HG02840 (cell line): ENCODE measurements at regions not wholly inside any gene's neighbourhood (a gene's known extent, or its start where the extent isn't known, plus 50 kb on each side); places are given as distances from the start of the nearest gene placed in this dataset.
"Not testable (repeated sequence)": the region's sequence is repeated elsewhere in the genome, so short reads cannot be mapped to it uniquely, and the experiment has no call there.

Experiments used
- ATAC-seq: cut with Tn5 transposase; IDR thresholded peaks from one replicate; pipeline ENCODE4 v1.9.1; 2021; ENCODE audit warnings: mild to moderate bottlenecking, moderate library complexity, moderate number of reproducible peaks; ENCODE audit not compliant: unreplicated experiment, low FRiP score

DNA sequence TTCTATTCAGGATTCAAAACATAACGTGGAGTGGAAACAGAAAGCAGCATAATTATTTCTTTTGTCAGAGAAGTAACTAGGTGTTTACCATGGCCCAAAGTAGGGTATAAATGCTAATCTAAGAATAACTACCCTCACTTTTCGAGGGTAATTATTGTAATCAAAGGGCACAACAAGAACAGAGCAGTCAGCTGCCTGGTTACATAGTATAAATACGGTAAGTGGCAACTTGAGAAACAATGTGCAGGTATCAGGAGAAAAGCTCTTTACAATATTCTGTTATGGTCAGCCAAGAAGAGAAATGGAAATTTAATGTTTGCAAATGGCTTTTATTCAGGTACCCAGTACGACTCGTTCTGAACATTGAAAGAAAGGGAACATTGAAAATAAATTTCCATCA lies 242.0 kb upstream of the NPY start:
- no peak for ATAC-seq

DNA sequence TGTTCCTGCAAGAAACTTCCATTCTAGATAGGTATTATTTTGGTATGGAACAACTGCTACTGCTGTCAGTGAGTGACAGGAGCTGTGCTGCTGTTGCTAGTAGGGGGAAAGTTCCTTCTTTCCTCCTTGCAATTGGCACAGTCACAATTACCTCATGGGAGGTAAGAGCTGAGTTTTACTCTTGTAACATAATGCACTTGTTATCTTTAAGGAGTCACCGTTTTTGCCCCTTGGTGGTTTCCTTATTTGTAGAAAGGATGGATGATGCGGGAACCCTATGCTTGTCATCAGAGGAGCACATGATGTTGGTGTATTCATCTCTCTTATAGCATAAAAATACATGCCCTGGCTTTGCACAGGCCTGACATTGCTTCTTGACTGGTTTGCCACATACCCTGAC lies 234.7 kb upstream of the NPY start:
- no peak for ATAC-seq

DNA sequence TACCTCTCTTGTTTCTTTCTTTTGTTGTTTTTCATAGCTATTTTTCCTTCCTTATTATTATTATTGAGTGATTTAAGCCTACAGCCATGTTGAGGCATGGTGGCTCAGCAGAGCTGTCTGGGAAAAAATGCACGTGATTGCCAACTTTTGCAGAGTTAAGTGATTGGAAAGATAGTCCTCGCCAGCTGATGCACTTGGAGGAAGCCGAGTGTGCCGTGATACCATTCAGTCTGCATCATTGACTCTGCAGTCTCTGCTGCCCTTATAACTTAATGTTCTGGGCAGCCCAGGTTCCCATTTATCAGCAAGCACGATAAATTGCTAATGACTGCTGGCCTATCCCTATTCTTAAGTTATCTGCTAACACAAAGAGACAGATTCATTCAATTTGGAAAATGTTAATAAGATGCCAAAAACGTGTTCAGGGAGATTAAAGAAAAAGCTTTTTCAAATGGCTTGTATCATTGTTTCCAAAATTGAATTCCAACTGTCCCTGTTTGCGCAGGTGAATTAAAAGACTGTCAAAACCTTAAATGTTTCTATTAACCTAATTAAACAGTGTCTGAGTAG lies 232.9 kb upstream of the NPY start:
- no peak for ATAC-seq

DNA sequence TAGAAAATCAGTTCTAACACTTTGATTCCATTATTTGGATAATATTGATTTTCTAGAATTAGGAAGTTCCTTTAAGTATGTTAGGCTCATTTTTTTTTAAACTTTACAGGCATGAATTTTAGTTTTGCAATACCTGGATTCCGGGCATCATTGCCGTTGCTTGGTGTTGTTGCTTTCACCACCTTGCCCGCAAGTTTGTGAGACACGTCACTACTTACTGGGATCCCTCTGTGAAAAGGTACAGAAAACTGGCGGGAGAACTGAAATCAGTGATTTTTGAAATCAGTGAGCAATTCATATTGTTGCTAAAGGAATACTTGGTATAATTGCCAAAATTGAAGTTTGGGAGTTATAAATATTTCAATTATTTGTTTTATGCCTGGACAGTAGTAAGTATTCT lies 232.3 kb upstream of the NPY start:
- ATAC-seq = no peak

DNA sequence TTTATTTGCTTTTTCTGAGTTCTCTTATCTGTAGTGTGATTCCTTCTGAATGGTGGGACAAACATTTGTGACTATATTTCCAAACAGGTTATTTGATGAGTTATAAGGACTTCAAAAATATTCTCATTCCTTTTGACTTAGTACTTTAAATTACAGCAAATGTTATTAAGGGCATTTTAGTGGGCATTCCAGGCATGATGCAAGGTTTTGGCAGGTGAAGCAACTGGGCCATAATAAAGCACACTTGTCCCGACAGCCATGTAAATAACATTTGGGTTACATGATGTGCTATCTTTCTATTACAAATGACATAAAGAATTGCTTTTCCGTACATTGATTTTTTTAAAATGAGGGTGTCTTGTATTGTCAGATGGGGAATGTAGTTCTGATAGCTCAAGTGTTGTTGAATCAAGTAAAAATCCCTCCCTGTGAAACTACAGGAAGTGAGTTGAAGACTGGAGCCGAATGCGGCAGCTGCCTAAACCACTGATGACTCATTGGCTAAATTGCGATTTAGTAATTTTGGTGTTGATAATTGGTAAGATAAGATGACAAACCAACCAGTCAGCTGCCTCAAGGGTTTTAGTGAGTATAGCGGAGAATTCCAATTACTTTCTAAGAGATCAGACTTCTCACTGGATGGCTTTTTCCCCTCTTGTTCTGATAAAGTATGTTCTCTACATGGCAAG lies 231.3 kb upstream of the NPY start:
- no peak for ATAC-seq

DNA sequence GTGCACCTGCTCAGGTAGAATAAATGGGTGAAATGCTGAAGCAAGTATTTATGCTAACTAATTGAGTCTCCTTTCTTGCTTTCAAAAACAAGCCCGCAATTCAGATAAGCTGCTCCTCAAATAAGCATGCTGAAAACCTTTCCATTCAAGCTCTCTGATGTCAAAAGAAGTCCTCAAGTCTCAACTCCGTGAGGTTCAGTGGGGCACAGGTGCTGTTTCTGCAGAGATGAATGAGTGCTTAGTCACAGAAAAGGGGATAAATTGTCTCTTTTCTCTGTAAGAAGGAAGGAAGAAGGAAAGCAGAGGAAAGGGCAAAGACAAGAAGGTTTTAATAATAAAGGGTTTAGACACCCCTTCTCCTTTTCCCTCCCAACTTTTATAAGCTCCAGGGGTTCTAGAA lies 229.8 kb upstream of the NPY start:
- no peak for ATAC-seq

DNA sequence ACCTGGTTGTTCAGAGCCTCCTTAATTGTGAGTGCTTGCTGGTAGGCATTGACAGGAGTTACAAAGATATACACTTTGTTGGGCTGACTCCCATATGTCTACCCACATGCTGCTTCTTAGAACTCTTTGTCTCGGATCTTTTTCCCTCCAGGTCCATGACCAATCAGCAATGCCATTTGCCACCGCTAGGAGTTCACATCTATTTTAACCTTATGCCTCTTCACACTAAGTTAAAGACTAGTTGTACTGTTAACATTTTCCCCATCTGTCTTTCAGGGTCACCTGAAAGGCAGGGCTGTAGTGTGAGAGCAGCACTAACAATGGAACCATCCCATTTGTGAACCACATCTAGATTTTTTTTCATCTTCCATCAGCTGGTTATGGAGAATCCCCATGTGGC lies 226.7 kb upstream of the NPY start:
- no peak for ATAC-seq

DNA sequence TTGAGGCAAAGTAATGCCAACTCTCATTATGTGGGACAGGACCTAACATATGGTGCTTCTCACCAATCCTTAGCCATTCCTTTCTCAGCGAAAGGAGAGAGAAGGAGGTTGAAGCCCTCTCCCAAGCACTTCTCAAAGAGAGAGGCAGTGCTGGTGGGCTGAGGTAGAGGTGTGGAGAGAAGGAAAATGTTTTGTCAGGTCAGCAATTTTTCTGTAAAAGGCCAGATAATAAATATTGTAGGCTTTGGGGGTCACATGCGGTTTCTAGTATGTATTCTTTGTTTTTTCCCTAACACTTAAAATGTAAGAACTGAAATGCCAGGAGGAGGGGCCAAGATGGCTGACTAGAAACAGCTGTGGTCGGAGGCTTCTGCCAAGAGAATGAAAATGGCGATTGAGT lies 225.0 kb upstream of the NPY start:
- ATAC-seq = no peak

DNA sequence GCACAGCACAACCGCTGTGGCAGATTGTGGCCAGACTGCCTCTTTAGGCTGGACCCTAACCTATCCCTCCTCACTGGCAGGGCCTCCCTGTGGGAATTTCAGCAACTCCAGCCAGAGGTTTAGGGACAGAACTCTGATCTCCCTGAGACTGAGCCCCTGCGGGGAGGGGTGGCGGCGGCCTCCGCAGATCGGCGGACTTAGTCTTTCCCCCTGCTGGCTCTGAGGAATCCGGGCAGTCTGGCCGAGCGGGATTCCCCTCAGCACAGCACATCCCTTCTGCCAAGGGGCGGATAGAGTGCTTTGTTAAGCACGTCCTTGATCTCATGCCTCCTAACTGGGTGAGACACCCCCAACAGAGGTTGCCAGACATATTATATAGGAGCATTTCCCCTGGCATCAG lies 224.2 kb upstream of the NPY start:
- ATAC-seq = no peak

DNA sequence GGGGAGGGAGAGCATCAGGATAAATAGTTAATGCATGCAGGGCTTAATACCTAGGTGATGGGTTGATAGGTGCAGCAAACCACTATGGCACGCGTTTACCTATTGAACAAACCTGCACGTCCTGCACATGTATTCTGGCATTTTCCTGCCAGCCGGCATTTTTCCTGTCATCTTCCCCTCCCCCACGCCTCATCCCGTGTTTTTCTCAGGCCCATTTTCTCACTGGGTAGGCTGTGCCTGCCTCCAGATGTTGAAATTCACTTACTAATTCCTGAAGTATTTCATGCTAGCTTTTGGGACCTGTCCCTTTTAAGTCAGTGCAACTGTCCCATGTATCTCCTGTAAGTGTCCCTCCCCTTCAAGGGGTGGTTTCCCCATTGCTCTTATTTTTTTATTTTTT lies 220.3 kb upstream of the NPY start:
- ATAC-seq = no peak

DNA sequence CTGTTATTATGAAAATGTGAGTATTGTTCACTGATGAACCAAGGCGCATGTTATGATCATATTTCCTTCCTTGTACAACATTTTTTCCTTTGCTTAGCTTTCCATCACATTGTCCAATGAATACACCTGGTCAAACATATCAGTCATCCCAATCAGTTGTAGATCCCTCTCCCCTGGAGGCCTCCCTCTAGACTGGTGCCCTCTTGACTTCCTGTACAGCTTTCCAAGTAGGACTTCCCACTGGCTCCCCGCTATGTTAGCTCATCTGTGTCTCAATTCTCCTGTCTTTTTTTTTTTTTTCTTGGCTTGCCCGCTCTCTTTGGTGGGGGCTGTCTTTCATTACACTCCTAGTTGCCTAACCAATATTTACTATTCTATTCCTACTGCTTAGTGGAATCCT lies 214.2 kb upstream of the NPY start:
- no peak for ATAC-seq

DNA sequence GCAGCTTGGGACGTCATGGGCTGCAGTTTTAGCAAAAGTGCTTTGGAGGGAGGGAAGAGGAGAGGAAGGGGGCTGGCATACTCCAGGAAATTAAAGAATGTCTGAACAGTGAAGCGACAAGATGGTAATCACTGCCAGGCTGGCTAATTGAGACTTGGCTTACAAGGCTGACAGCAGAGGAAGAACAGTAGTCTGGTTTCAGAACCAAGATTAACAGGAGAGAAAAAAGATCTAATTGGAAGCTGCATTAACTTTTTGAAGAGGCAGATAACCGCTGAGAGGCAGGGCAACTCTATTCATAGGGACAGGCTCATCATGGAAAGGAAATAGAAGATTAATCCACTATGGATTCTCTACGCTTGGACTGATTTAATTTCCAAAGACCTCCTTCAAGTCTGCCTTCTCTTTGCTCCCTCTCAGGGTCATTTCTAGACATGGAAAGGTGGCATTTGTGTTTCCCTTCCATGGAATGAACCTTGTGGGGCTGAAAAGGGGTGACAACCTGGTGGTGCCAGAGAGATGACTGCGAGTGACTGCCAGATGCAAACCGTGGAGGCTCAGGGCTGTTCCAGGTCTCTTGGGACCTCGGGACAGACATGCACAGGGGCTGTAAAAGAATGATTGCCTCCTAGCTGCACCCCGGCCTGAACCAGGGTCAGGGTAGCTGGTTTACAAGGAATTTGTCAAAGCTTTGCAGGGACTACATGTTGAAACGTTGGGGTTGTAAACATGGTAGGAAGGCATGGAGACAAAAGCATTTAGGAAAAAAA lies 210.2 kb upstream of the NPY start:
- ATAC-seq = no peak

DNA sequence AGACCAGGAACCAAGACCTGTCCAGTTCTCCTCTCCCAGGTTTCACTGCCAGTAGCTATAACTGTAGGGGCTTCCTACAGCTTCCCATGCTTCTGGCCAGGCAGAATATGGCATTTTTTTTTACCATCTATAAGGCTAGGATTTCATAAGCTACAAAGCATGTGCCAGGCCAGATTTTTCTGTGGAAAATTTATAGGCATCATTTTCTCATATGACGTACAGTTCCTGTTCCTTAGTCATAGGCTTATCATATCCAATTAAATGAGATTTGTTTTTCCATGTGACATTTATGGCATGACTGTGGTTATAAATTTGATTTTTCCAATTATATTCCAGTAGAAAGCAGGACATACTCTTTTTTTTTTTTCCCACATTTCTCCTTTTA lies 208.6 kb upstream of the NPY start:
- ATAC-seq = no peak

DNA sequence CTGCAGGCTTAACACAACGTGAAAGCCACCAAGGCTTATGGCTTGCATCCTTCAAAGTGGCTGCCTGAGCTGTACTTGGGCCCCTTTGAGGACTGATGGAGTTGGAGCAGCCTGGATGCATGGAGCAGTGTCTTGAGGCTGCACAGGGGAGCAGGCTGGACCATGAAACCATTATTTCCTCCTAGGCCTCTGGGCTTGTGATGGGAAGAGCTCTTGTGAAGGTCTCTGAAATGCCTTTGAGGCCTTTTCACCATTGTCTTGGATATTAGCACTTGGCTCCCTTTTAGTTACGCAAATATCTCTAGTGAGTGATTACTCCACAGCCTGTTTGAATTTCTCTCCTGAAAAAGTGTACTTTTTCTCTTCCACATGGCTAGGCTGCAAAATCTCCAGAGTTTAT lies 201.2 kb upstream of the NPY start:
- ATAC-seq = no peak

DNA sequence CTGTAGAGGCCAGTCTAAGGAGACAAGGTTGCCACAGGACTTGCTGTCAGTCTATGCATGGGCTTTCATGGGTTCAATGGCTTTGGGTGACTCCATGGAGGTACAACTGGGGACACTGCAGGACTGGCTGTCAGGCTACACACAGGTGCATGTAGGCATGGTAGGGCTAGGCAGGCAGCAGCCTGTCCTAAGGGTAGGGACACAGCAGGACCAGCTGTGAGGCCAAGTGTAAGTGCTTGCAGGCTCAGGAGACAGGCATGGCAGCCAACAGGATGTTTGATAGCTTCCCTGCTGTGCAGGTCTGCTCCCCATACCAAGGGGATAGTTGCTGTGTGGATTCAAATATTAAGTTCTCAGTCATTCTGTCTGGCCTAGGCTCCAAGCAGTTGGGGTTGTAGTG lies 181.0 kb upstream of the NPY start:
- no peak for ATAC-seq

DNA sequence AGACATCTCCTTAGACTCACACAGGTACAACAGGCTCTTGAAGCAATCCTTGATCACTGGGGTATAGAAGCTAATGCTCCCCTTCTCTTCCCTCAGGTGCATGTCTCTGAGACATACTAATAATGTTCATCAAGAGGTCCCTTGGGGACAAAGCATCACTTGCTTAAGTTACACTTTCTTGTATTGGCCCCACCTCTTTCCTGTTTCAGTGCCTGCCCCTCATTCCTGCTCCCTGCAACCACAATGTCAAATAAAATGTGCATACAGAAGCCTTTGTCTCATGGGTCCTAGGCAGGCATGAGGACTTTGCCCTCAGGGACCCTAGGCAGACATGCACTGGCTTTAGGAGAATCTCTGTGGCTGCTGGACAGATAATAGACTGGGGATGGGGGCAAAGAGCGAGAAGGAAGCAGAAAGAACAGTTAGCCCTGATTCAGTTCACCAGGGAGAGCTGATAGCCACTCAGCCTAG lies 175.0 kb upstream of the NPY start:
- ATAC-seq = no peak

DNA sequence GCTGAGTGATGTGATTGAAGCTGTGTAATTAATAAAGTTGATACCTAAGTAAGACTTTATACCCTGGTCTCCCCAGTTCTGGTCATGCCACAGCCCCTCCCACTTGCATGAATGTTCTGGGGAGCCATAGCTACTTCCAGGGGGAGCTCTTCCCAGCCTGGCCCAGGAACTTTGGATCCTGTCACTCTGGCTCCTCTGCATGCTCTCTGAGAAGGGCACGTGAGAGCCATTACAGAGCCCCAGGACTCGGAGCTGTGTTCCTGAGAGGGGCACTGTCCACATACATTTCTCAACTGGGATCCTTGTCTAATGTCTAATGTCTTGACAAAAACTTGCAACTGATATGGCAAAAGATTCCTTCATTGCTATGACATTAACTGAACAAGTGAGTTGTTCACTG lies 173.9 kb upstream of the NPY start:
- no peak for ATAC-seq

DNA sequence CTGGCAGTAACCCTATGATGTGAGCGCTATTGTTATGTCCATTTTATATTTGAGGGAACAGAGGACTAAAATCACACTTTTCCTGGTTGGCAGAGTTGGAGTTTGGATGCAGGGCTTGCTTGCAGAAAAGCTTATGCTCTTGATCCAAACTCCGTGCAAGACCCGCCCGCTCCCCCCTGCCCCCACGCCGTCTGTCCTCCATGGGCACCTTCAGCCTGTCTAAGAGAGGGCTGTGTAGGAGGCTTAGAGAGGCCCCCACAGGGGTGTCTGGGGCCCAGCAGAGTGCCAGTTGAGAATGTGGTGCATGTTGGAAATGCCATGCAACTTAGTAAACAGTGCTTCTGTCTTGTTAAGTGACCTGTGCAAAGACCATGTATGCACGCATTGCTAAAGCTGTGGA lies 170.5 kb upstream of the NPY start:
- no peak for ATAC-seq

DNA sequence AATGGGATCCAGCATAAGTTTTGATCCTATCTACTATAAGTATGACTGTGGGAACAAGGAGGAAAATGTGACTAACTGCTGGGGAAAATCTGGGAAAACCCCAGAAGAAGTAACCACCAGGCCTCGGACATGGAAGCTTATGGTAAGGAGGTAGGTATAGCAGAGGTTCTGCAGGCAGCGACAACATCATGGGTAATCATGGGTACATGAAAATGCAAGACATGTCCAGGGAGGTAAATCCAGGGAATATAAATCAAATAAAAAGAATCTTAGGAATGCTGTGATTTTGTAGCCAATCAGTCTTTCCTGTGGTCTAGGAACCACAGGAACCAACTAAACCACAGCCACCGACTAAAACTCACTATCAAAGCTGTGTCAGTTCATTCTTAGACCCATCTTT lies 168.3 kb upstream of the NPY start:
- no peak for ATAC-seq

DNA sequence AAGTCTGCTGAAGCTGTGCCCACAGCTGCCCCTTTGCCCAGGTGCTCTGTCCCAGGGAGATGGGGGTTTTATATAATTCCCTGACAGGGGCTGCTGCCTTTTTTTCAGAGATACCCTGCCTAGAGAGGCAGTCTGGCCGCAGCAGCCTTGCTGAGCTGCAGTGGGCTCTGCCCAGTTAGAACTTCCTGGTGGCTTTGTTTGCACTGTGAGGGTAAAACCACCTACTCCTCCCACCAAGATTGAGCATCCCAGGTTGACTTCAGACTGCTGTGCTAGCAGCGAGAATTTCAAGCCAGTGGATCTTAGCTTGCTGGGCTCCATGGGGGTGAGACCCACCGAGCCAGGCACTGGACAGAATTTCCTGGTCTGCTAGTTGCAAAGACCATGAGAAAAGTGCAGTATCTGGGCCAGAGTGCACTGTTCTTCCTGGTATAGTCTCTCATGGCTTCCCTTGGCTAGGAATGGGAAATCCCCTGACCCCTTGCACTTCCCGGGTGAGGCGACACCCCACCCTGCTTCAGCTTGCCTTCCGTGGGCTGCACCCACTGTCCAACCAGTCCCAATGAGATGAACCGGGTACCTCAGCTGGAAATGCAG lies 166.0 kb upstream of the NPY start:
- not testable (repeated sequence) for ATAC-seq

DNA sequence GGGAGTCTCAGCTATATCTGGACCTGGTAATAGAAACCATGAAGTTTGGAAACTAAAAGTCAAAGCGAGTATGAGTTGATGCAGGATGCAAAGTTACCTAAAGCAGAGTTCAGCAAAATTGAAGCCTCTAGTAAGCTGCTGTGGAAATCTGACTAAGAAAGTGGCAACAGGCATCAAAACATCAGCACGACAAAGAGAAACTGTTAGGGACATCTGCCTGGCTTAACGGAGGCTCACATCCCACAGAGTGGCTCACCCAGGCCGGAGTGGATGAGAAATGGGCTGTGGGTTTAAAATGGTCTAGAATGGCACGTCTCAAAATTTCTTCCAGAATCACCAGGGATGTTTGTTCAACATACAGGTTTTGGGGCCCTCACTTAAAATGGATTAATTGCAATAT lies 164.1 kb upstream of the NPY start:
- ATAC-seq = no peak

DNA sequence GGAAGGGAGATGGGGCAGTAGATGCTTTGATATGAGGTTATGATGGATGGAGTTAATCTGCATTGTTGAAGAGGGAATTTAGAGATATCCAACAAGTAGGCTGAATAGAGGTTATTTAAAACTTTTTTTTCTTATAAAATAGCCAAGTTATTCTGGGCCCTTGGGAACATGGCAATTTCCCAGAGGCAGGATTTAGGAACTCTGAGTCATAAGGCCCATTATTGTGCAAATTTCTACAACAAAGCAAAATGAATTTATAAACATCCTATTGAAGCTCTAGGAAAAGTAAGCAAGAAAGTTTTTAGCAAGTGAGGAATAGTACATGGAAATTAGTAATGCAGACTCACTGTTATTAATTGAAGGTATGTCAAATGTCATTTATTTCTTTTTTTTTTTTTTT lies 160.9 kb upstream of the NPY start:
- no peak for ATAC-seq
